Activated naive CD4-positive, alpha-beta T cell treated with anti-CD3 and anti-CD28 coated beads for 36 hours (primary cell): ENCODE measurements at regions not wholly inside any gene's neighbourhood (a gene's known extent, or its start where the extent isn't known, plus 50 kb on each side); places are given as distances from the start of the nearest gene placed in this dataset.

ENCODE experiments used
- CTCF ChIA-PET: fragments of 350-600 bp; sonication (Branson Sonifier 250); formaldehyde crosslinking; loops from one replicate; lab custom pipeline; 2021; ENCODE audit warnings: antibody characterized with exemption; lab: Charles Lee
- DNase-seq: peaks from one replicate; pipeline ENCODE4 v3.0.0-alpha.2; 2020
- H3K27ac Mint-ChIP-seq: one replicate; pipeline ENCODE4 v1.8.0; 2021; ENCODE audit warnings: mild to moderate bottlenecking, mixed read lengths
- H3K27me3 Mint-ChIP-seq: one replicate; pipeline ENCODE4 v1.8.0; 2021; ENCODE audit warnings: low read depth, mixed read lengths
- H3K36me3 Mint-ChIP-seq: one replicate; pipeline ENCODE4 v1.8.0; 2021; ENCODE audit warnings: low read depth, mixed read lengths
- H3K4me1 Mint-ChIP-seq: one replicate; pipeline ENCODE4 v1.8.0; 2021; ENCODE audit warnings: low read depth, mixed read lengths
- H3K4me3 Mint-ChIP-seq: one replicate; pipeline ENCODE4 v1.8.0; 2021; ENCODE audit warnings: mild to moderate bottlenecking, moderate library complexity, mixed read lengths
- H3K9me3 Mint-ChIP-seq: one replicate; pipeline ENCODE4 v1.8.0; 2021; ENCODE audit warnings: mixed read lengths
- intact Hi-C: fragments of 100-400 bp; cut with micrococcal nuclease; formaldehyde crosslinking; loops from one replicate; pipeline ENCODE4 v1.15.1; 2023

DNA sequence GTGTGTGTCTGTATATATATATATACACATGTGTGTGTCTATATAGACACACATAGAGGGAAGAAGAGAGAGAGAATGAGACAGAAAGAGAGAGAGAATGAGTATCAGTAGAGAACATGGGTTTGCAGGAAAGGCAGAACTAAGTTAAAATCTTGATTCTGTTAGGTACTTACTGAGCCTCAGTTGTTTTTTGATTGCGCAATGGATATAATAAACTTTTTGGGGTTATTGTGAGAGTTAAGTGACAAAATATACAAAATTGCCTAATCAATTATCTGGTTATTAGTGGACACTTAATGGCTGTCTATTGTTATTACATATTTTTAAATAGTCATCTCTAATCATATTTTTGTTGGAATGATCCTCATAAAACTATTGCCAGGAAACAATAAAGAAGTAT is 169.0 kb downstream of the ETNK1 start:
- no peak for DNase-seq
- CTCF ChIA-PET = no interaction called here
- H3K4me3 Mint-ChIP-seq = no peak overlapping the region
- H3K9me3 Mint-ChIP-seq = no peaks in the 10 kb centered on the region
- no peaks in the 10 kb centered on the region for H3K36me3 Mint-ChIP-seq
- peaks cover 3% of the 10 kb centered on the region for H3K27me3 Mint-ChIP-seq
- H3K27ac Mint-ChIP-seq = no peak overlapping the region
- intact Hi-C loops = no loop called here
- no peaks in the 10 kb centered on the region for H3K4me1 Mint-ChIP-seq

GRCh38 chr12:22796941-22797630 is 172.1 kb downstream of the ETNK1 start:
- no peaks in the 10 kb centered on the region for H3K9me3 Mint-ChIP-seq
- no peaks in the 10 kb centered on the region for H3K4me1 Mint-ChIP-seq
- H3K36me3 Mint-ChIP-seq = no peaks in the 10 kb centered on the region
- intact Hi-C loops = no loop called here
- no peak overlapping the region for H3K27ac Mint-ChIP-seq
- no peaks in the 10 kb centered on the region for H3K27me3 Mint-ChIP-seq
- H3K4me3 Mint-ChIP-seq = no peak overlapping the region
- no peak for DNase-seq
- CTCF ChIA-PET = no interaction called here

DNA sequence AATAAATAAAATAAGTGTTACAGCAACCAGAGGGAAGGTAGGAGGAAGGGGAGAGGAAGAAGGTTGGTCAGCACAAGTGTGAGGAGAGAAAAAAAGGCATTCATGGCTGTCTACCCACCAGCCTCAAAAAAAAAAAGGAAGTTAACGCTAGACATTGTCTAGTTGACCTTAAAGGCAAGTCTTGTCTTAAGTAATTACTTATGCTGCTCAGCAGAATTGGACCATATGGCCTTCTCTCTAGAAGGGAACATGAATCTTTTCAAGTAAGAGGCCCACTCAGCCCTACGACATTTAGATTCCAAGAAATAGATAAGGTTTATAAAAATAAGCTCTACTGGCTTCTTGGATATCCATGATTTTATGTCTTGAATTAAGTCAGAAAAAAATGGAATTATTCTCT is 172.7 kb downstream of the ETNK1 start:
- DNase-seq = no peak
- Mint-ChIP-seq H3K27ac (no peak overlapping the region), H3K9me3 (no peaks in the 10 kb centered on the region), H3K27me3 (no peaks in the 10 kb centered on the region), H3K36me3 (no peaks in the 10 kb centered on the region), H3K4me3 (no peak overlapping the region), H3K4me1 (no peaks in the 10 kb centered on the region)
- intact Hi-C loops = no loop called here
- CTCF ChIA-PET = no interaction called here

GRCh38 chr12:22798116-22798515 is 173.1 kb downstream of the ETNK1 start:
- Mint-ChIP-seq H3K27me3 (no peaks in the 10 kb centered on the region), H3K4me3 (no peak overlapping the region), H3K4me1 (no peaks in the 10 kb centered on the region), H3K36me3 (no peaks in the 10 kb centered on the region), H3K27ac (no peak overlapping the region), H3K9me3 (no peaks in the 10 kb centered on the region)
- intact Hi-C loops = no loop called here
- DNase-seq = no peak
- CTCF ChIA-PET = no interaction called here

- H3K27ac Mint-ChIP-seq = no peak overlapping the region
- no peak overlapping the region for H3K4me3 Mint-ChIP-seq
- CTCF ChIA-PET = no interaction called here
- DNase-seq = no peak
- H3K36me3 Mint-ChIP-seq = no peaks in the 10 kb centered on the region
- H3K9me3 Mint-ChIP-seq = no peaks in the 10 kb centered on the region
- no peaks in the 10 kb centered on the region for H3K27me3 Mint-ChIP-seq
- no peaks in the 10 kb centered on the region for H3K4me1 Mint-ChIP-seq
- intact Hi-C loops = no loop called here
These were observed 174.5 kb downstream of the ETNK1 start for GRCh38 chr12:22799503-22799902.

- H3K27me3 Mint-ChIP-seq = no peaks in the 10 kb centered on the region
- H3K36me3 Mint-ChIP-seq = no peaks in the 10 kb centered on the region
- no peak for DNase-seq
- H3K4me1 Mint-ChIP-seq = no peaks in the 10 kb centered on the region
- CTCF ChIA-PET = no interaction called here
- intact Hi-C loops = no loop called here
- no peak overlapping the region for H3K4me3 Mint-ChIP-seq
- H3K9me3 Mint-ChIP-seq = no peaks in the 10 kb centered on the region
- no peak overlapping the region for H3K27ac Mint-ChIP-seq
These were observed 175.4 kb downstream of the ETNK1 start for GRCh38 chr12:22800332-22800731.

- Mint-ChIP-seq H3K4me1 (no peaks in the 10 kb centered on the region), H3K9me3 (no peaks in the 10 kb centered on the region), H3K36me3 (no peaks in the 10 kb centered on the region), H3K4me3 (no peak overlapping the region), H3K27me3 (peaks cover 5% of the 10 kb centered on the region), H3K27ac (no peak overlapping the region)
- intact Hi-C loops = no loop called here
- CTCF ChIA-PET = no interaction called here
- no peak for DNase-seq
These were observed 178.1 kb downstream of the ETNK1 start for GRCh38 chr12:22802883-22803630.

DNA sequence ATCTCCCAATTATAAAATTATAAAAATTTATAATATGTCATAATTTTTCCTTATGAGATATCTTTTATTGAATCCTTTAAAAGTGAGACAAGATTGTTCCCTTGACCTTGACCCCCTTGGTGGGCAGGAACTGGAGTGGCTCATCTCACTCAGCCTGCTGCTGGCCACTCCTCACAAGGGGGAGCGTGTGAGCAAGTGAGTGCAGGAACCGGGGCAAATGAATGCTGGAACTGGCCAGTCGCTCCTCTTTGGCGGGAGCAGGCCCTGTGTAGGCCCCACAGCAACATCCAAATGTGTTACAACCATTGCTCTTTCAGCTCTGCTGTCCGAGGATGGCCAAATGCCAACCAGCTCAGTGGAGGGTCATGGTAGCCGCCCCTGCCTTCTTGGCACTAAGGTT is 178.8 kb downstream of the ETNK1 start:
- Mint-ChIP-seq H3K4me3 (no peak overlapping the region), H3K9me3 (no peaks in the 10 kb centered on the region), H3K27ac (no peak overlapping the region), H3K4me1 (no peaks in the 10 kb centered on the region), H3K27me3 (peaks cover 6% of the 10 kb centered on the region), H3K36me3 (no peaks in the 10 kb centered on the region)
- no peak for DNase-seq
- intact Hi-C loops = no loop called here
- CTCF ChIA-PET = no interaction called here

DNA sequence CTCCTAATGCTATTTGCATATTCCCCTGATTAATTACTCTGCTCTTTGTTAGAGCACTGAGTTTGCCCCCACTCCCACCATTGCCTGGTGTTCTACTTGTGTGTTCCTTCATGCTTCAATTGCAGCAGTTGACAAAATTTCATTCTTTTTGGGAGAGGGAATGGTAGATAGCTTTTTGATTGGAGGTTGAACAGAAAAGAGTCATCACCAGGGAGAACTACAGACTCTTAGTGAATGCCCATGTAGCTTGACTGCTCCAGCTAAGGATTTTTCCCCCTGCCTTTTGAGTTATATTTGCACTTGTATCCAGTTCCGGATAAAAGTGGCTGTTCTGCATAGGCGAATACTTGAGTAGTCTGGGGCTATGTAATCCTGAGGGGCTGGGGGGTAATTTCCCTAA is 183.9 kb downstream of the ETNK1 start:
- intact Hi-C loops = no loop called here
- no peaks in the 10 kb centered on the region for H3K4me1 Mint-ChIP-seq
- CTCF ChIA-PET = no interaction called here
- H3K27me3 Mint-ChIP-seq = peaks cover 7% of the 10 kb centered on the region
- no peak overlapping the region for H3K4me3 Mint-ChIP-seq
- H3K9me3 Mint-ChIP-seq = no peaks in the 10 kb centered on the region
- no peak overlapping the region for H3K27ac Mint-ChIP-seq
- H3K36me3 Mint-ChIP-seq = no peaks in the 10 kb centered on the region
- no peak for DNase-seq

DNA sequence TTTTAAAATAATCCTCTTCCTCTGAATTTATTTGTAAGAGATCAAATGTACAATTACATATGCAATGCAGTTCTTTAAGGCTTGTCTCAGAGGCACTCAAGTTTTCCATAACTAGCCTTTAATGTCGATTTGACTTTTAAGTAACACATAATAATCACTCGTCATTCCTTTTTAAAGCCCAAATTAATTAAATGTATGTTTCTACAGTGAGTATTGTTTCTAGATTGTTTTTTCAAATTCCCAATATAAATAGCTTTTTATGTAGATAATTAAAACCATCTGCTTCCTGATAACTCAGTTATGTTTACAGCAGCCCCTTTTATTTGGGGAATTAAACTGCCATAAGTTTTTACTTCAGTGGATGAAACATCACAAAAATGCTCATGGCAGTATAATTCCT is 185.1 kb downstream of the ETNK1 start:
- no peak for DNase-seq
- CTCF ChIA-PET = no interaction called here
- Mint-ChIP-seq H3K9me3 (no peaks in the 10 kb centered on the region), H3K27ac (no peak overlapping the region), H3K27me3 (peaks cover 7% of the 10 kb centered on the region), H3K36me3 (no peaks in the 10 kb centered on the region), H3K4me3 (no peak overlapping the region), H3K4me1 (no peaks in the 10 kb centered on the region)
- intact Hi-C loops = no loop called here

DNA sequence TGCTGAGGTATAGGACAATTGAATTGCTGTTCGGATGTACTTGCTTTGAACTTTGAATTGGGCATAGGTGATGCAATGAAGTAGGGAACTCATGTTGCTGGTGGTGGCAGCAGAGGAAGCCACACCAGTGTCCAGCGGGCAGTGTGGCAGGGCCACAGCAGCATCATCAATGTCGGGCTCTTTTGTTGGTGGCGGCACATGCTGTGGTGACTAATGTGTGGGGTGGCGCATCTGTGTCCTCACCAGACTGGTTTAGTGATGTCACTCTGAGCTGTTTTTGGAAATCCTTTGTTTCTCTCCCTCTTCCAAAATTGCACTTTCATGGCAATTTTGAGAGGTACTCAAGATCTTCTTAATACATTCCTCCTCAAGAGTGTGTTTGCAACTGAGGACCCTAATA is 187.6 kb downstream of the ETNK1 start:
- Mint-ChIP-seq H3K4me1 (no peaks in the 10 kb centered on the region), H3K9me3 (no peaks in the 10 kb centered on the region), H3K27ac (no peak overlapping the region), H3K4me3 (no peak overlapping the region), H3K27me3 (peaks cover 7% of the 10 kb centered on the region), H3K36me3 (no peaks in the 10 kb centered on the region)
- intact Hi-C loops = no loop called here
- no peak for DNase-seq
- CTCF ChIA-PET = interaction anchor here (0.6 kb wide), 1 partner anchor 1195 kb away, joined by 3 read pairs; no protein-coding TSS in a partner anchor

DNA sequence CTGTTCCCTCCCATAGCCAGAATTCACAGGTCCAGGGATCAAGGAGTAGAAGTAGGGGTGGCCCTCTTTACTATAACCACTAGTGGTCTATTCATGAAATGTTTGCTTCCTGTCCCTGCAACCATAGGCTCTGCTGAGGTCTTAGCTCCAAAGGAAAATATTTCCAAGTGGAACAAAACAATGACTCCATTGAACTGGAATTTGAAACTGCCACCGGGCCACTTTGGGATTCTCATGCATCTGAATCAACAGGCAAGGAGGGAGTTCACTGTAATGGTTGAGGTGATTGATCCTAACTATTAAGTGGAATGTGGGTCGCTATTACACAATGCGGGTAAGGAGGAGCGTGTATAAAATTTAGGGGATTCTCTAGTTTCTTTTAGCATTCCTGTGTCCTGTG is 197.0 kb downstream of the ETNK1 start:
- intact Hi-C loops = no loop called here
- no peak overlapping the region for H3K4me3 Mint-ChIP-seq

DNA sequence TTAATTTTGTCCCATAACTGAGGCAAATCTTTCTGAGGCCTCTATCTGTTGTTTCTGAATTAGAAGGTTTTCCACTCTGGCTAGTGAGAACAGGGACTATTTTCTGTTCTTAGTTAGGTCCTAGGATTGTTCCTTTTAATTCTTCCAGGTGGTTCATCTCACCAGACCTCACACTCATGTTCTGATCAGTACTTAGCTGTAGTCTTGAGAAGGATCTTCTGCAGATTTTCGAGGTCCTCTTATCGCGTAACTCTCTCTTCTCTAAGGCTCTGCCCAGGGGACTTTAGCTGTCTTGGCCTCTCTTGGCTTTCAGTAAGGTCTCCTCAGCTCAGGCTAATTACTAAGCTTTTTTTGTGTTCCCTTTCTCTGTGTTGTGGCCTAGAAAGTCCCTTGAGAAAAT is 201.1 kb downstream of the ETNK1 start:
- H3K36me3 Mint-ChIP-seq = no peaks in the 10 kb centered on the region
- H3K27me3 Mint-ChIP-seq = peaks cover 5% of the 10 kb centered on the region
- CTCF ChIA-PET = interaction anchor here (0.6 kb wide), 1 partner anchor 1789 kb away, joined by 3 read pairs; no protein-coding TSS in a partner anchor
- no peak for DNase-seq
- no peak overlapping the region for H3K27ac Mint-ChIP-seq
- no peaks in the 10 kb centered on the region for H3K4me1 Mint-ChIP-seq
- peaks cover 7% of the 10 kb centered on the region for H3K9me3 Mint-ChIP-seq
- no peak overlapping the region for H3K4me3 Mint-ChIP-seq
- intact Hi-C loops = no loop called here

More for the DNA sequence above, 197.0 kb downstream of the ETNK1 start:
- H3K27me3 Mint-ChIP-seq = peaks cover 4% of the 10 kb centered on the region
- H3K9me3 Mint-ChIP-seq = peaks cover 6% of the 10 kb centered on the region
- no peak for DNase-seq
- CTCF ChIA-PET = no interaction called here
- H3K27ac Mint-ChIP-seq = no peak overlapping the region
- H3K4me1 Mint-ChIP-seq = no peaks in the 10 kb centered on the region
- no peaks in the 10 kb centered on the region for H3K36me3 Mint-ChIP-seq
